HL-60 (cell line): ENCODE measurements at regions not wholly inside any gene's neighbourhood (a gene's known extent, or its start where the extent isn't known, plus 50 kb on each side); places are given as distances from the start of the nearest gene placed in this dataset.

ENCODE experiments used
- POLR2AphosphoS5 ChIP-seq: IDR thresholded peaks from 2 replicates; pipeline ENCODE4 v1.6.1; 2012; ENCODE audit warnings: low read depth
- SPI1 ChIP-seq: IDR thresholded peaks from 2 replicates; pipeline ENCODE4 v1.6.1; 2012; ENCODE audit warnings: low read depth, mild to moderate bottlenecking, borderline replicate concordance
- TF ChIP-seq, protein P1 (sequence below): IDR thresholded peaks from one replicate; pipeline ENCODE4 v1.5.1; 2011; ENCODE audit warnings: low read length, control low read depth, inconsistent platforms; ENCODE audit not compliant: insufficient read depth

DNA sequence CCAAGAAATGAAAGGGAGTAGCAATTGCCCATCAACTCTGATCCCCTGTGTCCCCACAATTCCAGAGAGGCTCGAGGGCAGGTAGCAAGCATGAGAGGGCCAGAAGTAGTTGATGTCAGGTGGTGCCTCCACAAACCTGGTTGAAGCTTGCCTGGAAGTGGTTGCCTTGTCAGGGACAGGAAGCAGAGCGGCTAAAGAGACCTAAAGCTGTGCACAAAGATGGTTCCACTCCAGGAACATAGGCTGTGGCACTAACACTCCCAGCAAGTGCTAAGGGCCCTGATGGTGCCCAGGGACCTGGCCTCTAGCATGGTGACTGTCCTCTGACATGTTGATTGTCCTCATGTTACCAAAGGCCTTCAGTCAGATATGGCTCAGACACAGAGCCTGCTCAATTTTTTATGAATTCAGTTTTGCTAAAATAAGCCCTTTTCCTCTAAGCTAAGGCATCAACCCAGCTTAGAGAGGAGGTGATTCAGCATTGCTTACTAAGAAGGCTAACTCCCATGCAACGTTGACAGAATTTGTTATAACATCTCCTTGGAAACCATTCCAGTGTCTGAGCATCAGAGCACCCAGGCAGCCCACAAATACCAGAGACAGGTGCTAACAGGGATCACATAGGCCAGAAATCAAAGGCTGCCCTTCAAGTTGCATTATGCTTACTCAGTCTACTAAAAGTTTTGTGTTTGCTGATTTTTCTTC lies 196.3 kb upstream of the ARHGAP20 start:
- TF ChIP-seq, protein P1, sequence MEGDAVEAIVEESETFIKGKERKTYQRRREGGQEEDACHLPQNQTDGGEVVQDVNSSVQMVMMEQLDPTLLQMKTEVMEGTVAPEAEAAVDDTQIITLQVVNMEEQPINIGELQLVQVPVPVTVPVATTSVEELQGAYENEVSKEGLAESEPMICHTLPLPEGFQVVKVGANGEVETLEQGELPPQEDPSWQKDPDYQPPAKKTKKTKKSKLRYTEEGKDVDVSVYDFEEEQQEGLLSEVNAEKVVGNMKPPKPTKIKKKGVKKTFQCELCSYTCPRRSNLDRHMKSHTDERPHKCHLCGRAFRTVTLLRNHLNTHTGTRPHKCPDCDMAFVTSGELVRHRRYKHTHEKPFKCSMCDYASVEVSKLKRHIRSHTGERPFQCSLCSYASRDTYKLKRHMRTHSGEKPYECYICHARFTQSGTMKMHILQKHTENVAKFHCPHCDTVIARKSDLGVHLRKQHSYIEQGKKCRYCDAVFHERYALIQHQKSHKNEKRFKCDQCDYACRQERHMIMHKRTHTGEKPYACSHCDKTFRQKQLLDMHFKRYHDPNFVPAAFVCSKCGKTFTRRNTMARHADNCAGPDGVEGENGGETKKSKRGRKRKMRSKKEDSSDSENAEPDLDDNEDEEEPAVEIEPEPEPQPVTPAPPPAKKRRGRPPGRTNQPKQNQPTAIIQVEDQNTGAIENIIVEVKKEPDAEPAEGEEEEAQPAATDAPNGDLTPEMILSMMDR, result no peak
- TF ChIP-seq SPI1 (no peak), POLR2AphosphoS5 (no peak)
